OCI-LY1 (cell line): ENCODE measurements at regions not wholly inside any gene's neighbourhood (a gene's known extent, or its start where the extent isn't known, plus 50 kb on each side); places are given as distances from the start of the nearest gene placed in this dataset.
"Not testable (repeated sequence)": the region's sequence is repeated elsewhere in the genome, so short reads cannot be mapped to it uniquely, and the experiment has no call there.

Experiments used
- H2AFZ ChIP-seq: fragments of 200-600 bp; sonication (generic), shearing (Covaris generic); 2 replicates; pipeline ENCODE4 v1.6.0; 2014; ENCODE audit warnings: antibody characterized with exemption, mild to moderate bottlenecking, low read length
- H3F3A ChIP-seq: fragments of 200-600 bp; sonication (generic), shearing (Covaris generic); 2 replicates; pipeline ENCODE4 v1.6.0; 2014; ENCODE audit warnings: mild to moderate bottlenecking, antibody characterized with exemption, low read length, moderate library complexity; ENCODE audit not compliant: insufficient read depth
- H3K27ac ChIP-seq: fragments of 200-600 bp; sonication (generic); 2 replicates; pipeline ENCODE4 v1.5.1; 2014; ENCODE audit warnings: low read length, mixed run types, mild to moderate bottlenecking, low read depth; ENCODE audit not compliant: poor library complexity, severe bottlenecking
- H3K27me3 ChIP-seq: fragments of 200-600 bp; sonication (generic); 2 replicates; pipeline ENCODE4 v1.6.0; 2014; ENCODE audit warnings: antibody characterized with exemption, mild to moderate bottlenecking, low read length, moderate library complexity; ENCODE audit not compliant: insufficient read depth
- H3K36me3 ChIP-seq: fragments of 200-600 bp; sonication (generic); 2 replicates; pipeline ENCODE4 v1.6.1; 2014; ENCODE audit warnings: mild to moderate bottlenecking, antibody characterized with exemption, low read length, moderate library complexity, mixed read lengths; ENCODE audit not compliant: insufficient read depth
- H3K4me1 ChIP-seq: fragments of 200-600 bp; sonication (generic); 2 replicates; pipeline ENCODE4 v1.5.1; 2014; ENCODE audit warnings: mild to moderate bottlenecking, low read length, moderate library complexity; ENCODE audit not compliant: insufficient read depth, severe bottlenecking
- H3K4me2 ChIP-seq: fragments of 200-600 bp; sonication (generic), shearing (Covaris generic); 2 replicates; pipeline ENCODE4 v1.6.1; 2014; ENCODE audit warnings: low read length
- H3K4me3 ChIP-seq: fragments of 200-600 bp; sonication (generic); 2 replicates; pipeline ENCODE4 v1.5.1; 2014; ENCODE audit warnings: low read length, low read depth, mild to moderate bottlenecking, mixed read lengths; ENCODE audit not compliant: poor library complexity, severe bottlenecking
- H3K79me2 ChIP-seq: fragments of 200-600 bp; shearing (Covaris generic); 2 replicates; pipeline ENCODE4 v1.6.1; 2016; ENCODE audit warnings: mixed run types, low read length, mixed read lengths; ENCODE audit not compliant: insufficient read depth
- H3K9ac ChIP-seq: fragments of 200-600 bp; sonication (generic), shearing (Covaris generic); 2 replicates; pipeline ENCODE4 v1.6.1; 2014; ENCODE audit warnings: mild to moderate bottlenecking, low read length, mixed read lengths
- H3K9me2 ChIP-seq: fragments of 200-600 bp; sonication (generic), shearing (Covaris generic); 2 replicates; pipeline ENCODE4 v1.6.1; 2014; ENCODE audit warnings: low read depth, mild to moderate bottlenecking, low read length, mixed read lengths
- H3K9me3 ChIP-seq: fragments of 200-600 bp; shearing (Covaris generic); 2 replicates; pipeline ENCODE4 v1.6.1; 2014; ENCODE audit warnings: low read length, mixed read lengths
- H4K20me1 ChIP-seq: fragments of 200-600 bp; sonication (generic), shearing (Covaris generic); 2 replicates; pipeline ENCODE4 v1.6.0; 2016; ENCODE audit warnings: mild to moderate bottlenecking, low read length; ENCODE audit not compliant: insufficient read depth
- EZH2 ChIP-seq: fragments of 200-600 bp; sonication (generic), shearing (Covaris generic); IDR thresholded peaks from 2 replicates; pipeline ENCODE4 v1.8.0; 2017; ENCODE audit warnings: borderline replicate concordance, mixed run types, mild to moderate bottlenecking, antibody characterized with exemption, low read length, moderate library complexity, mixed read lengths
- TF ChIP-seq, protein P1 (sequence below): fragments of 200-600 bp; sonication (generic), shearing (Covaris generic); IDR thresholded peaks from 2 replicates; pipeline ENCODE4 v1.5.1; 2017; ENCODE audit warnings: mild to moderate bottlenecking, antibody characterized with exemption, low read length, moderate library complexity, mixed read lengths

DNA sequence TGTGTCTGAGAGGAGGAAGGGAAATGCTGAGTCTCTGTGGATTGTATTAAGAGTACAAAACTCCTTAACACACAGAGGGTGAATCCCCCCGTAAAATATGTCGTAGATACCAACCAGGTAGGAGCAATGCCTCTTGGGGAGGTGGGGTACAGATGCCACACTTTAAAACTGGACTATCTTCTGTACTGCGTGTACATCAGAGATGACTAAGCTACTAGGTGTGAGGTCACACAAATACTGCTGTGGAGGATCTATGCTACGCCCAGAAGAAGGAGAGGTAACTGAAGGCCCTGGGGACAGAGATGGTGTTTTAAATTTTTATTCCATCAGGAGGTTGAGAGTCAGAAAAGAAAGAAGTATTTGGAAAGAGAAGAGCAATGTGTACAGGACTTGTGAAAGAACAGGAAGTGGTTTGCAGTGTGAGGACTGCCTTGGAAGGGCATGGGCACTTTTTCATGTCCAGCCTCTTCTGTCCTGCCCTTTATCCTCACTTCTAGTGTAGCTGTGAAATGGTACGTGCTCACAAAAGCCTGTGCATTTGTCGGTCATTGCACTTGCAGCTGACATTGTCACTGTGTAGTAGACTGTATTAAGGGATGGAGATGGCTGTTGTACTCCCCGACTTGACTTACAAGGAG, 287.8 kb upstream of the CHRM3 start:
- Histone ChIP-seq H3K9me3 (no peaks in the 10 kb centered on the region), H3K27me3 (no peaks in the 10 kb centered on the region), H2AFZ (no peak overlapping the region), H3K9ac (no peak overlapping the region), H3K79me2 (no peaks in the 10 kb centered on the region), H3K36me3 (no peaks in the 10 kb centered on the region), H3K27ac (no peak overlapping the region), H3K4me1 (no peaks in the 10 kb centered on the region), H3K9me2 (no peaks in the 10 kb centered on the region), H4K20me1 (no peaks in the 10 kb centered on the region), H3K4me2 (no peak overlapping the region), H3K4me3 (no peak overlapping the region), H3F3A (no peaks in the 10 kb centered on the region)
- no peak for TF ChIP-seq EZH2
- TF ChIP-seq, protein P1, sequence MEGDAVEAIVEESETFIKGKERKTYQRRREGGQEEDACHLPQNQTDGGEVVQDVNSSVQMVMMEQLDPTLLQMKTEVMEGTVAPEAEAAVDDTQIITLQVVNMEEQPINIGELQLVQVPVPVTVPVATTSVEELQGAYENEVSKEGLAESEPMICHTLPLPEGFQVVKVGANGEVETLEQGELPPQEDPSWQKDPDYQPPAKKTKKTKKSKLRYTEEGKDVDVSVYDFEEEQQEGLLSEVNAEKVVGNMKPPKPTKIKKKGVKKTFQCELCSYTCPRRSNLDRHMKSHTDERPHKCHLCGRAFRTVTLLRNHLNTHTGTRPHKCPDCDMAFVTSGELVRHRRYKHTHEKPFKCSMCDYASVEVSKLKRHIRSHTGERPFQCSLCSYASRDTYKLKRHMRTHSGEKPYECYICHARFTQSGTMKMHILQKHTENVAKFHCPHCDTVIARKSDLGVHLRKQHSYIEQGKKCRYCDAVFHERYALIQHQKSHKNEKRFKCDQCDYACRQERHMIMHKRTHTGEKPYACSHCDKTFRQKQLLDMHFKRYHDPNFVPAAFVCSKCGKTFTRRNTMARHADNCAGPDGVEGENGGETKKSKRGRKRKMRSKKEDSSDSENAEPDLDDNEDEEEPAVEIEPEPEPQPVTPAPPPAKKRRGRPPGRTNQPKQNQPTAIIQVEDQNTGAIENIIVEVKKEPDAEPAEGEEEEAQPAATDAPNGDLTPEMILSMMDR, result no peak

DNA sequence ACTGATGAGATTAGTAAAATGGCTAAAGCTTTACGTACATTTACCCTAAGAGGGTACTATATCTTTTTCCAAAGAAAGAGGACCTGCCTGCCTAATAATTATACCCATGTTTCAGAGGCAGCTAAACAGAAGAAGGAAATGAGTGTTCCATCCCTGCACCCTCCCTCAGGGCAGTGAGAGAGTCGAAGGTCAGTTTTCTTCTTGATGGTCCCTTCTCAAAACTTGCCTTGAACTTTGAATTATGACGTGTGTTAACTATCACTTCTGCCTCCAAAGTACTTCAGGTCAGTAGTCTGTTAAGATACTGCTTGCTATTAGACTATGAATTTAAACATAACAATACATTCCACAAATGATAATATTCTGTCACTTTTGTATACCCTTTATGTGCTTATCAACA, 294.8 kb upstream of the CHRM3 start:
- no peaks in the 10 kb centered on the region for H3F3A ChIP-seq
- no peaks in the 10 kb centered on the region for H3K27me3 ChIP-seq
- H4K20me1 ChIP-seq, result no peaks in the 10 kb centered on the region
- H3K9ac ChIP-seq, result no peak overlapping the region
- H3K4me2 ChIP-seq, result no peak overlapping the region
- no peaks in the 10 kb centered on the region for H3K4me1 ChIP-seq
- TF ChIP-seq, protein P1, result no peak
- H3K9me3 ChIP-seq, result no peaks in the 10 kb centered on the region
- H3K79me2 ChIP-seq, result no peaks in the 10 kb centered on the region
- H3K36me3 ChIP-seq, result no peaks in the 10 kb centered on the region
- H2AFZ ChIP-seq, result no peak overlapping the region
- no peaks in the 10 kb centered on the region for H3K9me2 ChIP-seq
- H3K27ac ChIP-seq, result no peak overlapping the region
- H3K4me3 ChIP-seq, result no peak overlapping the region

DNA sequence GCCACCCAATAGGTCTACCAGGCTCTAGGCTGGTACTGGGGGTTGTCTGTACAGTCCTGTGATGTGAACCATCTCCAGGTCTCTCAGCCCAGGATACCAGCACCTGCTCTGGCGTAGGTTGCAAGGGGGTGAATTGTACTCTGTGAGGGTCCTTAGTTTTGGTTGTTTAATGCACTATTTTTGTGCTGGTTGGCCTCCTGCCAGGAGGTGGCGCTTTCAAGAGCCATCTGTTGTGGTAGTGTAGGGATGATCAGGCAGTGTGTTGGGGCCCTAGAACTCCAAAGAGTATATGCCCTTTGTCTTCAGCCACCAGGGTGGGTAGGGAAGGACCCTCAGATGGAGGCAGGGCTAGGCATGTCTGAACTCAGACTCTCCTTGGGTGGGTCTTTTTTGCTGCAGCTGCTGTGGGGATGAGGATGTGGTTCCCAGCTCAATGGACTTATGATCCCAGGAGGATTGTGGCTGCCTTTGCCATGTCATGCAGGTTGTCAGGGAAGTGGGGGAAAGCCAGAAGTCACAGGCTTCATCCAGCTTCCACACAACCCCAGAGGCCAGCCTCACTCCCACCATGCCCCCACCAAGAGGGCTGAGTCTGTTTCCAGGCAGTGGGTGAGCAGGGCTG, 301.8 kb upstream of the CHRM3 start:
- H3K4me1 ChIP-seq, result no peaks in the 10 kb centered on the region
- H3F3A ChIP-seq, result no peaks in the 10 kb centered on the region
- no peak overlapping the region for H3K4me2 ChIP-seq
- no peaks in the 10 kb centered on the region for H4K20me1 ChIP-seq
- no peak overlapping the region for H3K27ac ChIP-seq
- no peaks in the 10 kb centered on the region for H3K9me3 ChIP-seq
- H3K9me2 ChIP-seq, result no peaks in the 10 kb centered on the region
- H3K79me2 ChIP-seq, result no peaks in the 10 kb centered on the region
- no peak overlapping the region for H2AFZ ChIP-seq
- H3K9ac ChIP-seq, result no peak overlapping the region
- H3K27me3 ChIP-seq, result no peaks in the 10 kb centered on the region
- TF ChIP-seq EZH2, result no peak
- TF ChIP-seq, protein P1, result peak; percentile 24; the same call in 1 of the 2 replicates
- no peaks in the 10 kb centered on the region for H3K36me3 ChIP-seq
- no peak overlapping the region for H3K4me3 ChIP-seq

DNA sequence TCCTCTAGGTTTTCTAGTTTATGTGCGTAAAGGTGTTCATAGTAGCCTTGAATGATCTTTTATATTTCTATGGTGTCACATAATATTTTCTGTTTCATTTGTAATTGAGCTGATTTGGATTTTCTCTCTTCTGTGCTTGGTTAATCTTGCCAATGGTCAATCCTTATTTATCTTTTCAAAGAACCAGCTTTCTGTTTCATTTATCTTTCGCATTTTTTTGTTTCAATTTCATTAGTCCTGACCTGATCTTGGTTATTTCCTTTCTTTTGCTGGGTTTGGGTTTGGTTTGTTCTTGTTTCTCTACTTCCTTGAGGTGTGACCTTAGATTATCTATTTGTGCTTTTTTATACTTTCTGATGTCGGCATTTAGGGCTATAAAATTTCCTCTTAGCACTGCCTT, 304.4 kb upstream of the CHRM3 start:
- not testable (repeated sequence) for H3K9me3 ChIP-seq, H3K79me2 ChIP-seq, H3F3A ChIP-seq, H4K20me1 ChIP-seq, H3K9me2 ChIP-seq, H3K4me2 ChIP-seq, H3K27me3 ChIP-seq, H3K27ac ChIP-seq, H3K4me1 ChIP-seq, H2AFZ ChIP-seq, H3K36me3 ChIP-seq, H3K9ac ChIP-seq, H3K4me3 ChIP-seq
